Lower leg skin (tissue), 4 donors: ENCODE measurements at regions not wholly inside any gene's neighbourhood (a gene's known extent, or its start where the extent isn't known, plus 50 kb on each side); places are given as distances from the start of the nearest gene placed in this dataset.
A peak's percentile ranks its signal among the peaks of the same experiment; 100 is the strongest.

Experiments
- DNase-seq, 2 donors: peaks; one replicate each; pipeline ENCODE4 v3.0.0-alpha.2; 2019; ENCODE audit warnings: low spot score in 2 of 2
- H3K4me3 ChIP-seq: fragments of 200-600 bp; sonication (generic); 2 replicates; pipeline ENCODE4 v1.5.1; 2017; ENCODE audit warnings: mild to moderate bottlenecking, low read depth; ENCODE audit not compliant: poor library complexity, severe bottlenecking
- CTCF ChIP-seq, 3 donors: fragments of 450-650 bp; IDR thresholded peaks; one replicate each; pipeline ENCODE4 v1.5.1; 2016; ENCODE audit warnings: antibody characterized with exemption in 3 of 3, mild to moderate bottlenecking in 3 of 3, moderate library complexity in 2 of 3
- POLR2A ChIP-seq, 2 donors: fragments of 450-650 bp; IDR thresholded peaks; one replicate each; pipeline ENCODE4 v1.6.1; 2016 to 2017; ENCODE audit warnings: antibody characterized with exemption in 2 of 2, mild to moderate bottlenecking in 1 of 2, moderate library complexity in 1 of 2
- WGBS, 2 donors: methylation state at CpG; one replicate each; pipeline ENCODE4 v1.1.5; 2018; 5-methylcytosine and 5-hydroxymethylcytosine counted together
- intact Hi-C: fragments of 100-400 bp; cut with DNase I; formaldehyde crosslinking; loops from one replicate; pipeline ENCODE4 v1.15.0; 2023; ENCODE audit warnings: low total_unique reads

DNA sequence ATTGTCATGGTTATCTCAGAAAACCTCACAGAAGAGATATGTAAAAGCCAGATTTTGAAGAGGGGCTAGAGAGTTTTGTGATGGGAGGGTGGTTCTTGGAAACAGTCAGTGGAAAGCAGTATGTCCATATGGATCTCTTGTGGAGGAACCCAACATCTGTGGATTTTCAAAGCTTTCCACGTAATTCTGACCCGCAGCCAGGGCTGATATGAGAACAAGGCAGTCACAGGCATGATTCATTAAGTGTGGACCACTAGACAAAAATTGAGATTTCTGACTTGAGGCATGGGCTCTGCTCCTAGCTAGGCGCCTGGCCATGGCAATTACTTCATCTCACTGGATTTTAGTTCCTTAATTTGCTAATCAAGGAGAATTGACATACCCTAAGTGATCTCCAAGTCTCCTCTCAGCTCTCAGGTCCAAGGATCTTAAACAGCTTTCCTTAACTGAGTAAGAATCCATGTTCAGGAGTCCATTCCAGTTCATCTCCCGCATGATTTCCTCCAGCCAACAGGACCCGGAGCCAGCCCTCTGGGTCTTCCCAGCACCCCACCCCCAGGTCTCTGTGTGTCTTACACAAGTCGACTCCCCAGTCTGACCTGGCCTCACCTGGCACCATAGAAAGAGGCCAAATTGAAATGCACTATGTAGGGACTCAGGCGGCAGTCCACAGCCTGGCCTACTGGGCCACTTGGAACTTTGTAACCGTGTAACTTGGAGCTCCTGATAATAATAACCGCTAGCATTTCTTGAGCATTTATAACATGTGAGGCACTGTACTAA lies 176.3 kb upstream of the PARP11 start:
- 82 to 83% methylated on average over 9 of the region's 9 CpGs for WGBS, 2 donors
- intact Hi-C loops, result no loop called here
- DNase-seq, result peak in 1 of 2 donors; percentile 77
- no peak for TF ChIP-seq POLR2A (IDR thresholded peaks at IDR 0.05)
- TF ChIP-seq CTCF (IDR thresholded peaks at IDR 0.05), result no peak
- H3K4me3 ChIP-seq, result no peak overlapping the region

DNA sequence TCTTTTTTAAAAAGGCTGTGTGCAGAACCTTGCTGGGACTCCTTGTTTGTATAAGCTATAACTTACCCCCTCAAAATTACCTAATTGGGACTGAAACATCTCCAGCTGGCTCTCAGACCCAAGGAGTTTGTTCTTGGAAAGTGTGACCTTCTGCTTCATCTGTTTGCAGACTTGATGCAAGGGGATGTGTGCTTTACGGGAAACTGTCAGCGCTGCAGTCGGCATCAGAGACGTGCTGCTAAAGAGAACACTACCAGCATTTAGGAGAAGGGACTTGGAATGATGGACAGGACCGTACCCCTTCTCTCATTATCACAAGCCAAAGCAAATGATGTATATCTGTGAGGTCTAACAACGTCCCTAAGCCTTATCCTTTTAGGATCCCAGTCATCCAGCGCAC lies 174.2 kb upstream of the PARP11 start:
- no peak for TF ChIP-seq POLR2A (IDR thresholded peaks at IDR 0.05)
- WGBS, 2 donors, result 88 to 89% methylated on average over 7 of the region's 7 CpGs
- H3K4me3 ChIP-seq, result no peak overlapping the region
- peak in 1 of 2 donors; percentile 6 for DNase-seq
- intact Hi-C loops, result no loop called here

DNA sequence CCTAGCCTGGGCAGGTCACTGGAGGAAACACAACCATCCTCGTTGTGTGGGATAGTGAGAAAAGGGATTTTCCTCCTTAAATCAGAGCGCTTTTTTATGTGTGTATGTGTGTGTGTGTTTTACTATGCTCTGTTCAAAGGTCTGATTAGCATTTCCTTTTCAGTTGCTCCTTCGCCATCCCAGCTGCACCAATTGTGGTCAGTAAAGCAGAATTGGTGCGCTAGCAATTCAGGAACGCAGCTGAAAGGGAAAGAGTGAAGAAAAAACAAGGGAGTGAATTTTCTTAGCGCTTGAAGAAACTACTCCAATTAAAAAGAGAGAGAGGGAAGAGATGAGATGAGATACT lies 173.3 kb upstream of the PARP11 start:
- intact Hi-C loops, result no loop called here
- H3K4me3 ChIP-seq, result no peak overlapping the region
- DNase-seq, result peak in 1 of 2 donors; percentile 9
- TF ChIP-seq POLR2A (IDR thresholded peaks at IDR 0.05) (no peak), CTCF (IDR thresholded peaks at IDR 0.05) (no peak)
- 58 to 72% methylated on average over 6 of the region's 6 CpGs for WGBS, 2 donors

DNA sequence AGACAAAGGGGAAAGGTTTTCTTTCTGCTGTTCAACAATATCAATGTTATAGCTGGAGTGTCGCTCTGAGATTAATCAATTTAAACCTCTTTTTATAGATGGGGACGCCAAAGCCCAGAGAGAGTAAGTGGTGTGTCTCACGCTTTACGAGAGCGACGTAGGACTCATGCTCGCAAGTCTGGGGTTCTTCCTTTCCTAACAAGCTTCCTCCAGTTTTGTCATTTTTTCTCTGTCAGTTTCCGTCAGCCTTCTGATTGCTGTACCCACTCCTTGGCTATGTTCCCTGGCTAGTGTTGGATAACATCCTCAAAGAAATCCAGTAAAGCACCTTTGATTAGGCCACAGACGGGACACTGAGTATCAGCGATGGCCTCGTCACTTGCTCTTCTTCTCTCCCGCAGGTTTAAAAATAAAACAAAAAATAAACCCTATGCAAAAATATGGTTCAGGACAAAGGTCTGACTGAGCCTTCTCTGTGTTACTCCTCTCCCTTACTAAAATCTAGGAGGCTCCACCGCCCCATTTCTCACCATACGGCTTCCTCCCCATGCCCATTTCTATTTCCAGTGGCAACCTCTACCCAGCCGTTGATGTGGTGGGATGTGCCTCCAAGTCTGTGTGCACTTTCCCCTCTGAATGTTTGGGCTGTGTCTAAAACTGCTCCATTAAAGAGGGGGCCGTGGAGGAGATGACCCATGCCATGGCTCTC lies 172.7 kb upstream of the PARP11 start:
- DNase-seq, result peak in 1 of 2 donors; percentile 9
- no peak for TF ChIP-seq POLR2A (IDR thresholded peaks at IDR 0.05)
- no peak for TF ChIP-seq CTCF (IDR thresholded peaks at IDR 0.05)
- intact Hi-C loops, result no loop called here
- 90% methylated on average over 16 of the region's 16 CpGs for WGBS, 2 donors
- H3K4me3 ChIP-seq, result no peak overlapping the region

DNA sequence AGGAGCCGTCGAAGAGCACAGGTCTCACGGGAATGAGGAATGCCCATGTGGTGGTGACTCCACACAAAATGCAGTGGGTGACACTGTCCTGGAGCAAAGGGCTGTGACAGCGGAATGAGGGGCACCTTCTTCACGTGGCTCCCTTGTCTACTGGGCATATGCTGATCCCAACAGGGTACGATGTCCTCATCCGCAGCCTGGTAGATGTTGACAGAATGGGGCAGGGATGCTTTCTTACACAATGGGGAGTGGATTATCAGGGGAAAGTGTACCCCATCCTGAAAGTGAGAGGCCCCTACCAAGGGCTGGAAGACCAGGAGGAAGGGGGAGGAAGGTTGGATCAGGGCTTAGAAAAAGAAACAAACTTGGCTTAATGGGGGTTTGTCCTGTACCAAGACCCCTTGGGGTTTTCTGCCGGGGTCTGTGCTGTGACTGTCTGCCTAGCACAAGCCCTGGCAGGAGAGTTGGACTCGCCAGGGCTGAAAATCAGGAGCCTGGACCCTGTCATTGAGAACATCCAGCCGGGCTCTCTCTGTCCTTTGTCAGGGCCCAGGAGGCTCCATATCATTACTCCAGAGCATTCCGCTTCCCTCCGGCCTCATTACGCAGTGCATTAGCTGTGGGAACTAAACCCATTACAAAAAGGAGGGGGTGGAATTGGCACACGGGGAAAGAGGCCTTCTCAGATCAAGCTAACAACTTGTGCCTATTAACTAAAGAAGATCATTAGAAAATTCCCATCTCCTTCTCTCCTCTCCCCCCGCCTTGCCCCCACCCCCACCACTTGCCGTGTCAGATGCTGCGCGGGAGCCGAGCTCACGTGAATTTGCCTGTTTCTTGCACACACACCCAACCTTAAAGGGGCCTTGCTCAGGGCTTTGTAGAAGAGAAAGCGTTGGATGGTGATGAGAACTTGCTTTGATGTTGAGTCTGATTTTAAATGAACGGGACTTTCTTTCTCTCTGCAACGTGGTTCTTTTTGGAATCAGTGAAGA lies 171.8 kb upstream of the PARP11 start:
- DNase-seq, result peak in 1 of 2 donors; percentile 54
- no peak for TF ChIP-seq CTCF (IDR thresholded peaks at IDR 0.05)
- no peak for TF ChIP-seq POLR2A (IDR thresholded peaks at IDR 0.05)
- WGBS, 2 donors, result 72 to 77% methylated on average over 23 of the region's 23 CpGs
- no peak overlapping the region for H3K4me3 ChIP-seq
- intact Hi-C loops, result no loop called here
